PC-3 (cell line): ENCODE measurements at regions not wholly inside any gene's neighbourhood (a gene's known extent, or its start where the extent isn't known, plus 50 kb on each side); places are given as distances from the start of the nearest gene placed in this dataset.

Source experiments
- ATAC-seq: fragments of 200-7000 bp; cut with Tn5 transposase; 2 replicates; pipeline ENCODE4 v1.9.1; 2020; ENCODE audit warnings: mild to moderate bottlenecking, moderate library complexity
- BruUV-seq: library from RNA; stranded (reverse); fragments of 400-500 nt; replicated peaks from 2 replicates; lab custom pipeline; 2021; lab: Mats Ljungman, UMichigan
- CTCF ChIA-PET: fragments of 300-600 bp; sonication (Branson Sonifier 250); formaldehyde crosslinking; loops from one replicate; lab custom pipeline; 2022; ENCODE audit warnings: antibody characterized with exemption; lab: Charles Lee
- POLR2A ChIA-PET: fragments of 300-600 bp; sonication (Branson Sonifier 250); formaldehyde crosslinking; loops from one replicate; lab custom pipeline; 2022; ENCODE audit warnings: antibody characterized with exemption; ENCODE audit not compliant: unreplicated experiment; lab: Charles Lee
- DNase-seq: peaks from one replicate; pipeline ENCODE4 v3.0.0-alpha.2; 2015
- H2AFZ ChIP-seq: fragments of 300-600 bp; sonication (generic); 2 replicates; pipeline ENCODE4 v1.6.0; 2016; ENCODE audit warnings: antibody characterized with exemption, low read length
- H3F3A ChIP-seq: fragments of 300-600 bp; sonication (generic); one replicate; pipeline ENCODE4 v1.6.0; 2017; ENCODE audit warnings: antibody characterized with exemption, low read length, control low read depth, mild to moderate bottlenecking; ENCODE audit not compliant: unreplicated experiment
- H3K27ac ChIP-seq: fragments of 300-600 bp; sonication (generic); 2 replicates; pipeline ENCODE4 v1.5.1; 2016; ENCODE audit warnings: mild to moderate bottlenecking, low read length
- H3K27me3 ChIP-seq: fragments of 300-600 bp; sonication (generic); 2 replicates; pipeline ENCODE4 v1.6.1; 2016; ENCODE audit warnings: low read length, mixed read lengths
- H3K36me3 ChIP-seq: fragments of 300-600 bp; sonication (generic); 2 replicates; pipeline ENCODE4 v1.6.1; 2016; ENCODE audit warnings: low read depth, mixed run types, low read length, mixed read lengths
- H3K4me1 ChIP-seq: fragments of 300-600 bp; sonication (generic); 2 replicates; pipeline ENCODE4 v1.5.1; 2016; ENCODE audit warnings: low read length; ENCODE audit not compliant: insufficient read depth
- H3K4me2 ChIP-seq: fragments of 300-600 bp; sonication (generic); 2 replicates; pipeline ENCODE4 v1.6.0; 2016; ENCODE audit warnings: low read length
- H3K4me3 ChIP-seq: fragments of 300-600 bp; sonication (generic); 2 replicates; pipeline ENCODE4 v1.5.1; 2016; ENCODE audit warnings: mild to moderate bottlenecking, low read length, mixed read lengths
- H3K79me2 ChIP-seq: fragments of 300-600 bp; sonication (generic); 2 replicates; pipeline ENCODE4 v1.6.1; 2017; ENCODE audit warnings: low read length, mixed read lengths
- H3K9ac ChIP-seq: fragments of 300-600 bp; sonication (generic); 2 replicates; pipeline ENCODE4 v1.6.0; 2016; ENCODE audit warnings: mild to moderate bottlenecking, low read length
- H3K9me2 ChIP-seq: fragments of 300-600 bp; sonication (generic); replicated peaks from 2 replicates; pipeline ENCODE4 v1.6.1; 2016; ENCODE audit warnings: mixed run types, low read length, mixed read lengths
- H3K9me3 ChIP-seq: fragments of 300-600 bp; sonication (generic); 2 replicates; pipeline ENCODE4 v1.6.1; 2016; ENCODE audit warnings: low read length, mixed read lengths
- H4K20me1 ChIP-seq: fragments of 300-600 bp; sonication (generic); 2 replicates; pipeline ENCODE4 v1.6.1; 2016; ENCODE audit warnings: low read length, mixed read lengths
- EZH2 ChIP-seq: fragments of 300-600 bp; sonication (generic); IDR thresholded peaks from one replicate; pipeline ENCODE4 v1.6.1; 2017; ENCODE audit warnings: antibody characterized with exemption, mild to moderate bottlenecking, low read length; ENCODE audit not compliant: unreplicated experiment
- EZH2phosphoT487 ChIP-seq: fragments of 300-600 bp; sonication (generic); IDR thresholded peaks from 2 replicates; pipeline ENCODE4 v1.6.1; 2018; ENCODE audit warnings: mild to moderate bottlenecking, antibody characterized with exemption, low read length, borderline replicate concordance
- intact Hi-C: fragments of 100-400 bp; cut with micrococcal nuclease; formaldehyde crosslinking; loops from 2 replicates; pipeline ENCODE4 v1.9.0; 2023
- TF ChIP-seq, protein P1 (sequence below): fragments of 300-600 bp; sonication (generic); conservative IDR thresholded peaks from 2 replicates; pipeline ENCODE4 v1.5.1; 2017; ENCODE audit warnings: antibody characterized with exemption, low read depth, mild to moderate bottlenecking, low read length

DNA sequence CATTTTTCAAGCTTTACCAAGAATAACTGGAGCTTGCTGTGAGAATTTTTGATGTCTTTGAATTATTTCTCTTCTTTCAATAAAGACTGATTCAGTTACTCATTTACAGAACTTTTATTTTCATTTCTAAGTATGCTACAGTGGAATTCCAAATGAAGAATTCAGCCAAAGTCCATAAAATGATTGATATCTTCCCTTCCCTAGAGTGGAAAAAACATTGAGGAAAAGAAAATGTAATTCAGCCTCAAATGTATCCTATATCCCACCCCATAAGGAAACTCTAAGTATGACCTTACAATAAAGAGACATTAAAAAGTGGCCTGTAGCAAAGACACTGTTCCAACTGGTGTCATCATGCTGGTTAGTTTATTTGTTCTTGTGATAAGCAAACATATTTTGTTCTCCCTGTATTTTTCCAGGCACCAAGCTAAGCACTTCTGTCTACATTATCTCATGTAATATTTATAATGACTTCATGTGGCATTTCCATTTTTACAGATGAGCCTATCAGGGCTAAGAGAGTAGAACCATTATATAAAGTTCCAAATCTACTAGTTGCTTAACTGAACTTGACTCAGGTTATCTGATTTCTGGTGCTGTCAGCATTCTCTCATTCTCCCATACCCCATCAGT, 450.4 kb downstream of the NEBL start:
- H3F3A ChIP-seq, result no peaks in the 10 kb centered on the region
- H3K4me3 ChIP-seq, result no peak overlapping the region
- no peaks in the 10 kb centered on the region for H3K9me3 ChIP-seq
- no peak for ATAC-seq
- H3K4me1 ChIP-seq, result no peaks in the 10 kb centered on the region
- no peaks in the 10 kb centered on the region for H3K9me2 ChIP-seq
- no peaks in the 10 kb centered on the region for H4K20me1 ChIP-seq
- no peak overlapping the region for H3K27ac ChIP-seq
- BruUV-seq, result no TSS peak
- no peak overlapping the region for H3K4me2 ChIP-seq
- ChIA-PET POLR2A (no interaction called here), CTCF (no interaction called here)
- no peaks in the 10 kb centered on the region for H3K79me2 ChIP-seq
- no peaks in the 10 kb centered on the region for H3K36me3 ChIP-seq
- H2AFZ ChIP-seq, result no peak overlapping the region
- no peak overlapping the region for H3K9ac ChIP-seq
- TF ChIP-seq, protein P1, sequence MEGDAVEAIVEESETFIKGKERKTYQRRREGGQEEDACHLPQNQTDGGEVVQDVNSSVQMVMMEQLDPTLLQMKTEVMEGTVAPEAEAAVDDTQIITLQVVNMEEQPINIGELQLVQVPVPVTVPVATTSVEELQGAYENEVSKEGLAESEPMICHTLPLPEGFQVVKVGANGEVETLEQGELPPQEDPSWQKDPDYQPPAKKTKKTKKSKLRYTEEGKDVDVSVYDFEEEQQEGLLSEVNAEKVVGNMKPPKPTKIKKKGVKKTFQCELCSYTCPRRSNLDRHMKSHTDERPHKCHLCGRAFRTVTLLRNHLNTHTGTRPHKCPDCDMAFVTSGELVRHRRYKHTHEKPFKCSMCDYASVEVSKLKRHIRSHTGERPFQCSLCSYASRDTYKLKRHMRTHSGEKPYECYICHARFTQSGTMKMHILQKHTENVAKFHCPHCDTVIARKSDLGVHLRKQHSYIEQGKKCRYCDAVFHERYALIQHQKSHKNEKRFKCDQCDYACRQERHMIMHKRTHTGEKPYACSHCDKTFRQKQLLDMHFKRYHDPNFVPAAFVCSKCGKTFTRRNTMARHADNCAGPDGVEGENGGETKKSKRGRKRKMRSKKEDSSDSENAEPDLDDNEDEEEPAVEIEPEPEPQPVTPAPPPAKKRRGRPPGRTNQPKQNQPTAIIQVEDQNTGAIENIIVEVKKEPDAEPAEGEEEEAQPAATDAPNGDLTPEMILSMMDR, result no peak
- TF ChIP-seq EZH2phosphoT487, result no peak
- TF ChIP-seq EZH2, result no peak
- intact Hi-C loops, result no loop called here
- no peak for DNase-seq
- no peaks in the 10 kb centered on the region for H3K27me3 ChIP-seq

- no peak overlapping the region for H3K27ac ChIP-seq
- no peaks in the 10 kb centered on the region for H3K9me3 ChIP-seq
- H2AFZ ChIP-seq, result no peak overlapping the region
- DNase-seq, result no peak
- ChIA-PET CTCF (no interaction called here), POLR2A (no interaction called here)
- TF ChIP-seq, protein P1, result no peak
- TF ChIP-seq EZH2phosphoT487 (no peak), EZH2 (no peak)
- no peaks in the 10 kb centered on the region for H3F3A ChIP-seq
- H3K4me3 ChIP-seq, result no peak overlapping the region
- H4K20me1 ChIP-seq, result no peaks in the 10 kb centered on the region
- H3K36me3 ChIP-seq, result no peaks in the 10 kb centered on the region
- intact Hi-C loops, result no loop called here
- H3K4me2 ChIP-seq, result no peak overlapping the region
- no peaks in the 10 kb centered on the region for H3K9me2 ChIP-seq
- no peaks in the 10 kb centered on the region for H3K79me2 ChIP-seq
- no peaks in the 10 kb centered on the region for H3K4me1 ChIP-seq
- H3K27me3 ChIP-seq, result no peaks in the 10 kb centered on the region
- H3K9ac ChIP-seq, result no peak overlapping the region
- BruUV-seq, result no TSS peak
- ATAC-seq, result no peak
Observed at GRCh38 chr10:20443094-20443493, 454.0 kb downstream of the NEBL start.

DNA sequence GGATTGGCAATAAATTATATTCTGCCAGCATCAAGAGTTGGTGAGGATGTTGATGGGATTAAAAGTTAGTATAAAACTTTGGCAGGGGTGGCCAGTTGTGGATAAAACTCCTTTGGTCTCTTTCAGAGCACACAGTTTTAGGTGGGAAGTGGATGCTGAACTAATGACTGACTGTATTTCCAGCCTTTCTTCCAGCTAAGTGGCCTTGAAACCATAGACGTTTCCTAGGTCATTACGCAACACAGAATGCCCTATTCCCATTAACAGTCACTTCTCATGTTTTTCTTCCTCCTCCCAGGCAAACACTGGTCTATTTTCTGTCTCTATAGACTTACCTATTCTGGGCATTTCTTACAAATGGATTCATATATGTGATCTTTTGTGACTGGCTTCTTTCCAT, 467.4 kb downstream of the NEBL start:
- DNase-seq (no peak), ATAC-seq (no peak)
- CTCF ChIA-PET, result no interaction called here
- POLR2A ChIA-PET, result no interaction called here
- no TSS peak for BruUV-seq
- Histone ChIP-seq H3K4me3 (no peak overlapping the region), H4K20me1 (no peaks in the 10 kb centered on the region), H3K9ac (no peak overlapping the region), H3K79me2 (no peaks in the 10 kb centered on the region), H3K9me3 (no peaks in the 10 kb centered on the region), H3K27me3 (no peaks in the 10 kb centered on the region), H3K9me2 (no peaks in the 10 kb centered on the region), H3K4me2 (no peak overlapping the region), H3F3A (no peaks in the 10 kb centered on the region), H3K4me1 (no peaks in the 10 kb centered on the region), H2AFZ (no peak overlapping the region), H3K27ac (no peak overlapping the region), H3K36me3 (no peaks in the 10 kb centered on the region)
- TF ChIP-seq EZH2 (no peak), EZH2phosphoT487 (no peak)
- TF ChIP-seq, protein P1, result no peak
- intact Hi-C loops, result no loop called here
